Astrocyte (in vitro differentiated cells and primary cell): ENCODE measurements at regions not wholly inside any gene's neighbourhood (a gene's known extent, or its start where the extent isn't known, plus 50 kb on each side); places are given as distances from the start of the nearest gene placed in this dataset.

ENCODE experiments used
- DNase-seq: peaks from one replicate; pipeline ENCODE4 v3.0.0-alpha.2; 2010; ENCODE audit warnings: low read depth
- FAIRE-seq: peaks from 2 replicates; lab custom pipeline; 2011; peaks lifted over from hg19 to GRCh38; lab: Jason Lieb, UNC
- H2AFZ ChIP-seq: 2 replicates; pipeline ENCODE4 v1.6.0; 2012; ENCODE audit warnings: low read depth, low read length, inconsistent platforms
- H3K27ac ChIP-seq: 2 replicates; pipeline ENCODE4 v1.5.1; 2011; ENCODE audit warnings: low read depth, low read length, inconsistent platforms
- H3K27me3 ChIP-seq: 2 replicates; pipeline ENCODE4 v1.6.0; 2011; ENCODE audit warnings: low read length, inconsistent platforms; ENCODE audit not compliant: insufficient read depth
- H3K36me3 ChIP-seq: 2 replicates; pipeline ENCODE4 v1.5.1; 2011; ENCODE audit warnings: low read length, inconsistent platforms; ENCODE audit not compliant: insufficient read depth
- H3K4me1 ChIP-seq: 2 replicates; pipeline ENCODE4 v1.5.1; 2011; ENCODE audit warnings: low read length, inconsistent platforms; ENCODE audit not compliant: insufficient read depth
- H3K4me2 ChIP-seq: 2 replicates; pipeline ENCODE4 v1.6.0; 2012; ENCODE audit warnings: low read length, inconsistent platforms
- H3K4me3 ChIP-seq: 2 replicates; pipeline ENCODE4 v1.5.1; 2011; ENCODE audit warnings: low read depth, mild to moderate bottlenecking, low read length, inconsistent platforms; ENCODE audit not compliant: insufficient read depth
- H3K79me2 ChIP-seq: 2 replicates; pipeline ENCODE4 v1.6.0; 2012; ENCODE audit warnings: mild to moderate bottlenecking, low read length, inconsistent platforms; ENCODE audit not compliant: insufficient read depth
- H3K9ac ChIP-seq: 2 replicates; pipeline ENCODE4 v1.6.0; 2012; ENCODE audit warnings: mild to moderate bottlenecking, low read length, inconsistent platforms
- H3K9me3 ChIP-seq: 2 replicates; pipeline ENCODE4 v1.5.1; 2012; ENCODE audit warnings: low read depth, mild to moderate bottlenecking, low read length, inconsistent platforms; ENCODE audit not compliant: insufficient read depth
- H4K20me1 ChIP-seq: 2 replicates; pipeline ENCODE4 v1.6.0; 2012; ENCODE audit warnings: low read length, inconsistent platforms; ENCODE audit not compliant: insufficient read depth
- H3K27ac Mint-ChIP-seq: one replicate; pipeline ENCODE4 v1.8.0; 2021; ENCODE audit warnings: mild to moderate bottlenecking, mixed read lengths; ENCODE audit not compliant: unreplicated experiment
- H3K27me3 Mint-ChIP-seq: one replicate; pipeline ENCODE4 v1.8.0; 2021; ENCODE audit warnings: low read depth, mixed read lengths; ENCODE audit not compliant: unreplicated experiment
- H3K36me3 Mint-ChIP-seq: one replicate; pipeline ENCODE4 v1.8.0; 2021; ENCODE audit warnings: low read depth, mixed read lengths; ENCODE audit not compliant: unreplicated experiment
- H3K4me1 Mint-ChIP-seq: one replicate; pipeline ENCODE4 v1.8.0; 2021; ENCODE audit warnings: low read depth, mixed read lengths; ENCODE audit not compliant: unreplicated experiment
- H3K4me3 Mint-ChIP-seq: one replicate; pipeline ENCODE4 v1.8.0; 2021; ENCODE audit warnings: mild to moderate bottlenecking, moderate library complexity, mixed read lengths; ENCODE audit not compliant: unreplicated experiment
- H3K9me3 Mint-ChIP-seq: one replicate; pipeline ENCODE4 v1.8.0; 2021; ENCODE audit warnings: mild to moderate bottlenecking, mixed read lengths; ENCODE audit not compliant: unreplicated experiment
- EZH2 ChIP-seq: IDR thresholded peaks from 2 replicates; pipeline ENCODE4 v1.6.1; 2012; ENCODE audit warnings: mild to moderate bottlenecking, low read length, inconsistent platforms; ENCODE audit not compliant: insufficient read depth
- TF ChIP-seq, protein P1 (sequence below): IDR thresholded peaks from 2 replicates; pipeline ENCODE4 v1.5.1; 2011; ENCODE audit warnings: low read depth, mild to moderate bottlenecking, inconsistent platforms, low read length, moderate library complexity; ENCODE audit not compliant: insufficient read depth

GRCh38 chr3:124599147-124599765, 131.0 kb upstream of the UMPS start:
- FAIRE-seq (no peak), DNase-seq (no peak)
- H3K4me1 ChIP-seq = peaks cover 8% of the 10 kb centered on the region
- H3K27ac Mint-ChIP-seq = no peak overlapping the region
- H3K4me3 ChIP-seq = no peak overlapping the region
- H3K36me3 ChIP-seq = no peaks in the 10 kb centered on the region
- H3K9me3 ChIP-seq = no peaks in the 10 kb centered on the region
- no peaks in the 10 kb centered on the region for H3K36me3 Mint-ChIP-seq
- H4K20me1 ChIP-seq = no peaks in the 10 kb centered on the region
- TF ChIP-seq EZH2 = no peak
- TF ChIP-seq, protein P1, sequence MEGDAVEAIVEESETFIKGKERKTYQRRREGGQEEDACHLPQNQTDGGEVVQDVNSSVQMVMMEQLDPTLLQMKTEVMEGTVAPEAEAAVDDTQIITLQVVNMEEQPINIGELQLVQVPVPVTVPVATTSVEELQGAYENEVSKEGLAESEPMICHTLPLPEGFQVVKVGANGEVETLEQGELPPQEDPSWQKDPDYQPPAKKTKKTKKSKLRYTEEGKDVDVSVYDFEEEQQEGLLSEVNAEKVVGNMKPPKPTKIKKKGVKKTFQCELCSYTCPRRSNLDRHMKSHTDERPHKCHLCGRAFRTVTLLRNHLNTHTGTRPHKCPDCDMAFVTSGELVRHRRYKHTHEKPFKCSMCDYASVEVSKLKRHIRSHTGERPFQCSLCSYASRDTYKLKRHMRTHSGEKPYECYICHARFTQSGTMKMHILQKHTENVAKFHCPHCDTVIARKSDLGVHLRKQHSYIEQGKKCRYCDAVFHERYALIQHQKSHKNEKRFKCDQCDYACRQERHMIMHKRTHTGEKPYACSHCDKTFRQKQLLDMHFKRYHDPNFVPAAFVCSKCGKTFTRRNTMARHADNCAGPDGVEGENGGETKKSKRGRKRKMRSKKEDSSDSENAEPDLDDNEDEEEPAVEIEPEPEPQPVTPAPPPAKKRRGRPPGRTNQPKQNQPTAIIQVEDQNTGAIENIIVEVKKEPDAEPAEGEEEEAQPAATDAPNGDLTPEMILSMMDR = no peak
- no peaks in the 10 kb centered on the region for H3K27me3 ChIP-seq
- no peak overlapping the region for H3K9ac ChIP-seq
- no peaks in the 10 kb centered on the region for H3K9me3 Mint-ChIP-seq
- H3K4me1 Mint-ChIP-seq = peaks cover 8% of the 10 kb centered on the region
- no peaks in the 10 kb centered on the region for H3K79me2 ChIP-seq
- no peak overlapping the region for H3K27ac ChIP-seq
- H3K4me3 Mint-ChIP-seq = no peak overlapping the region
- peaks cover 5% of the 10 kb centered on the region for H3K27me3 Mint-ChIP-seq
- no peak overlapping the region for H2AFZ ChIP-seq
- H3K4me2 ChIP-seq = peak overlapping the region; percentile 49

GRCh38 chr3:124599779-124600693, 130.2 kb upstream of the UMPS start:
- Histone ChIP-seq H3K4me2 (peak overlapping the region; percentile 49), H2AFZ (no peak overlapping the region), H3K9me3 (no peaks in the 10 kb centered on the region), H3K36me3 (no peaks in the 10 kb centered on the region), H3K4me3 (no peak overlapping the region), H3K9ac (no peak overlapping the region), H3K79me2 (no peaks in the 10 kb centered on the region), H3K4me1 (peaks cover 8% of the 10 kb centered on the region), H4K20me1 (no peaks in the 10 kb centered on the region), H3K27ac (no peak overlapping the region), H3K27me3 (no peaks in the 10 kb centered on the region)
- H3K27me3 Mint-ChIP-seq = peaks cover 5% of the 10 kb centered on the region
- H3K4me1 Mint-ChIP-seq = peaks cover 8% of the 10 kb centered on the region
- FAIRE-seq (no peak), DNase-seq (peak; percentile 12)
- no peaks in the 10 kb centered on the region for H3K36me3 Mint-ChIP-seq
- TF ChIP-seq, protein P1 = no peak
- no peak overlapping the region for H3K27ac Mint-ChIP-seq
- no peaks in the 10 kb centered on the region for H3K9me3 Mint-ChIP-seq
- H3K4me3 Mint-ChIP-seq = peak overlapping the region; percentile 40
